ENCODE measurements at regions not wholly inside any gene's neighbourhood (a gene's known extent, or its start where the extent isn't known, plus 50 kb on each side); places are given as distances from the start of the nearest gene placed in this dataset.
A peak's percentile ranks its signal among the peaks of the same experiment; 100 is the strongest.

GRCh38 chr13:61777271-61777670 lies 361.6 kb upstream of the PCDH20 start:
- H3K27ac ChIP-seq = no peak overlapping the region
- no peak for TF ChIP-seq CTCF (IDR thresholded peaks at IDR 0.05)
- no peaks in the 10 kb centered on the region for H3K9me3 ChIP-seq
- DNase-seq (no peak), ATAC-seq (no peak)
- no peaks in the 10 kb centered on the region for H3K4me1 ChIP-seq
- H3K4me3 ChIP-seq = no peak overlapping the region
- intact Hi-C loops (cut with DNase I) = no loop called here
- H3K36me3 ChIP-seq = no peaks in the 10 kb centered on the region
- no peaks in the 10 kb centered on the region for H3K27me3 ChIP-seq (ENCODE audit: low read depth)

GRCh38 chr13:61774903-61775302 lies 359.3 kb upstream of the PCDH20 start:
- ATAC-seq = no peak
- Histone ChIP-seq H3K9me3 (no peaks in the 10 kb centered on the region), H3K36me3 (no peaks in the 10 kb centered on the region), H3K27ac (no peak overlapping the region), H3K4me1 (no peaks in the 10 kb centered on the region), H3K27me3 (ENCODE audit: low read depth) (no peaks in the 10 kb centered on the region), H3K4me3 (no peak overlapping the region)
- TF ChIP-seq CTCF (IDR thresholded peaks at IDR 0.05) = no peak
- intact Hi-C loops (cut with DNase I) = no loop called here
- no peak for DNase-seq

- no peak for DNase-seq
- H3K27me3 ChIP-seq (ENCODE audit: low read depth) = no peaks in the 10 kb centered on the region
- peaks cover 9% of the 10 kb centered on the region for H3K9me3 ChIP-seq
- no peak for TF ChIP-seq CTCF (IDR thresholded peaks at IDR 0.05)
- H3K27ac ChIP-seq = no peak overlapping the region
- no peak for ATAC-seq
- no peaks in the 10 kb centered on the region for H3K36me3 ChIP-seq
- intact Hi-C loops (cut with DNase I) = no loop called here
- no peak overlapping the region for H3K4me3 ChIP-seq
- no peaks in the 10 kb centered on the region for H3K4me1 ChIP-seq
Observed at GRCh38 chr13:61770681-61771080, 355.0 kb upstream of the PCDH20 start.

- Histone ChIP-seq H3K27me3 (ENCODE audit: low read depth) (no peaks in the 10 kb centered on the region), H3K27ac (no peak overlapping the region), H3K4me3 (no peak overlapping the region), H3K36me3 (no peaks in the 10 kb centered on the region), H3K4me1 (no peaks in the 10 kb centered on the region), H3K9me3 (peaks cover 9% of the 10 kb centered on the region)
- no peak for DNase-seq
- TF ChIP-seq CTCF (IDR thresholded peaks at IDR 0.05) = no peak
- intact Hi-C loops (cut with DNase I) = no loop called here
- no peak for ATAC-seq
Observed at GRCh38 chr13:61768175-61768574, 352.5 kb upstream of the PCDH20 start.

GRCh38 chr13:61766667-61767058 lies 351.0 kb upstream of the PCDH20 start:
- intact Hi-C loops (cut with DNase I) = no loop called here
- Histone ChIP-seq H3K4me3 (no peak overlapping the region), H3K4me1 (no peaks in the 10 kb centered on the region), H3K36me3 (no peaks in the 10 kb centered on the region), H3K9me3 (peaks cover 9% of the 10 kb centered on the region), H3K27ac (no peak overlapping the region), H3K27me3 (ENCODE audit: low read depth) (no peaks in the 10 kb centered on the region)
- TF ChIP-seq CTCF (IDR thresholded peaks at IDR 0.05) = no peak
- ATAC-seq = peak in 1 of 2 donors; percentile 35
- DNase-seq = no peak

Data from lower lobe of right lung (tissue), 2 donors.